Gastrocnemius medialis (tissue), 4 donors: ENCODE measurements at regions not wholly inside any gene's neighbourhood (a gene's known extent, or its start where the extent isn't known, plus 50 kb on each side); places are given as distances from the start of the nearest gene placed in this dataset.

Experiments used
- ATAC-seq, 2 donors: fragments of 150-250 bp; one replicate each; pipeline ENCODE4 v1.9.1; 2016
- DNase-seq, 2 donors: peaks; one replicate each; pipeline ENCODE4 v3.0.0-alpha.2; 2019
- H3K27ac ChIP-seq, 4 donors: fragments of 200-600 bp; sonication (generic); 1 replicate in 1 of 4; 2 replicates in 3 of 4; pipeline ENCODE4 v1.5.1; 2016 to 2018; ENCODE audit warnings: mild to moderate bottlenecking in 2 of 4, moderate library complexity in 1 of 4
- H3K27me3 ChIP-seq, 3 donors: fragments of 200-600 bp; sonication (generic) in 2 of 3; 1 replicate in 1 of 3; 2 replicates in 2 of 3; pipeline versions ENCODE4 v1.5.1 to v1.6.0; 2016 to 2019; ENCODE audit warnings: mild to moderate bottlenecking in 1 of 3, moderate library complexity in 1 of 3
- H3K36me3 ChIP-seq, 2 donors: fragments of 200-600 bp; sonication (generic) in 1 of 2; one replicate each; pipeline ENCODE4 v1.5.1; 2017 to 2018
- H3K4me1 ChIP-seq, 2 donors: fragments of 200-600 bp; sonication (generic) in 1 of 2; one replicate each; pipeline ENCODE4 v1.5.1; 2016 to 2017; ENCODE audit warnings: mild to moderate bottlenecking in 2 of 2
- H3K4me3 ChIP-seq, 4 donors: fragments of 200-600 bp; sonication (generic) in 3 of 4; 1 replicate in 1 of 4; 2 replicates in 3 of 4; pipeline ENCODE4 v1.5.1; 2016 to 2019; ENCODE audit warnings: mild to moderate bottlenecking in 2 of 4
- H3K9me3 ChIP-seq, 3 donors: fragments of 200-600 bp; sonication (generic) in 2 of 3; 1 replicate in 1 of 3; 2 replicates in 2 of 3; pipeline ENCODE4 v1.5.1; 2016 to 2019
- CTCF ChIP-seq, 5 experiments: fragments of 450-650 bp in 3 of 5; fragments of 200-600 bp in 2 of 5; sonication (generic) in 2 of 5; IDR thresholded peaks in 4 of 5; conservative IDR thresholded peaks in 1 of 5; 1 replicate in 4 of 5; 2 replicates in 1 of 5; pipeline ENCODE4 v1.5.1; 2016 to 2019; ENCODE audit warnings: antibody characterized with exemption in 5 of 5, mild to moderate bottlenecking in 3 of 5, moderate library complexity in 3 of 5
- POLR2A ChIP-seq, 2 donors: fragments of 450-650 bp; IDR thresholded peaks; one replicate each; pipeline ENCODE4 v1.6.1; 2017; ENCODE audit warnings: antibody characterized with exemption in 2 of 2, mild to moderate bottlenecking in 2 of 2, moderate library complexity in 2 of 2
- in situ Hi-C, 4 donors: fragments of 200-750 bp; cut with MboI; loops; one replicate each; pipeline versions ENCODE4 v1.15.0 to v1.8.0; 2017; ENCODE audit warnings: low sequenced_read_pairs in 4 of 4
- intact Hi-C: fragments of 100-400 bp; cut with DNase I; formaldehyde crosslinking; loops from one replicate; pipeline ENCODE4 v1.15.1; 2023; ENCODE audit warnings: low total_unique reads

DNA sequence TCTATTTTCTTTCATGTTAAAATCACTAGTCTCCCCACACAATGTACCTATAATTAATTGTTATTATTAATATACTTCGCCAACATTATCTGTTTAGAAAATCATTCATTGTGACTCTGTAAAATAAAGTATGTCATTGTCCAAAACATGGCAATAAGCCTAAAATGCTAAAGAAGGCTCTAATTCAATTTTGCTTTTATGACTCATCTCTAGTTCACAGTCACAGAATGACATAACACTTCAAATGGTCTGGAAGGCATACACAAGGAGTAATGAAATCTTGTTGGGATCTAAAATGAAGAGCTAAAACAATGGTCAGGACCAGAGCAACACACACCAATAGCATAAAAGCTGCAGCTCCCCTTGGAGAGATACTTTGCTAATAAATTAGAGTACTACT, 505.8 kb downstream of the GPAM start:
- in situ Hi-C loops (no loop called here), intact Hi-C loops (no loop called here)
- H3K27me3 ChIP-seq: no peaks in the 10 kb centered on the region
- ATAC-seq (no peak), DNase-seq (no peak)
- no peaks in the 10 kb centered on the region for H3K4me1 ChIP-seq
- no peaks in the 10 kb centered on the region for H3K9me3 ChIP-seq
- no peak overlapping the region for H3K27ac ChIP-seq
- TF ChIP-seq POLR2A (IDR thresholded peaks at IDR 0.05): no peak
- no peak for TF ChIP-seq CTCF (IDR thresholded peaks at IDR 0.05 in 4 of 5, conservative IDR thresholded peaks at IDR 0.05 in 1 of 5)
- H3K4me3 ChIP-seq: no peak overlapping the region
- H3K36me3 ChIP-seq: no peaks in the 10 kb centered on the region

DNA sequence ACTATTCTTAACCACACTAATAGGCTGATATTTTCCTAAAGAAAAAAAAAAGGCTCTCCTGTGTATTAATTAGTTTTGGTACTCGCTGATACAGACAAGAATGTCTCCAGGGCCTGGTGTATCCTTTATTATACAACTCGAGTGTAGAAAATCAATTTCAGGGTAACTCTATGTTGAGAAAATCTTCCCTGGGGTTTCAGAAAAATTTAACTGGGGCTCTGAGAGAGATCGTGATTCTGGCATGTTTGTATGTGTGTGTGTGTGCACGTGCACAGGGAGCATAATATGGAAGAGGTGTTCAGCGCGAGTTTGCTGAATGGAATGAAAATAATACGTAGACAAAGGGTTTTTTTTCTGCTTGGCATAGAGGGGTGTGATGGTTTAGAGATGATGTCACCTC, 496.8 kb downstream of the GPAM start:
- ATAC-seq: no peak
- no peak for TF ChIP-seq POLR2A (IDR thresholded peaks at IDR 0.05)
- no peak for TF ChIP-seq CTCF (IDR thresholded peaks at IDR 0.05 in 4 of 5, conservative IDR thresholded peaks at IDR 0.05 in 1 of 5)

GRCh38 chr10:111698711-111699110, 484.9 kb downstream of the GPAM start:
- Histone ChIP-seq H3K4me3 (no peak overlapping the region), H3K36me3 (no peaks in the 10 kb centered on the region), H3K27ac (no peak overlapping the region), H3K4me1 (no peaks in the 10 kb centered on the region), H3K27me3 (no peaks in the 10 kb centered on the region), H3K9me3 (no peaks in the 10 kb centered on the region)
- TF ChIP-seq CTCF (IDR thresholded peaks at IDR 0.05 in 4 of 5, conservative IDR thresholded peaks at IDR 0.05 in 1 of 5) (no peak), POLR2A (IDR thresholded peaks at IDR 0.05) (no peak)
- ATAC-seq: no peak
- no peak for DNase-seq
- in situ Hi-C loops: no loop called here
- intact Hi-C loops: no loop called here

More for the DNA sequence above, 496.8 kb downstream of the GPAM start:
- Histone ChIP-seq H3K36me3 (no peaks in the 10 kb centered on the region), H3K4me1 (no peaks in the 10 kb centered on the region), H3K27ac (no peak overlapping the region), H3K27me3 (no peaks in the 10 kb centered on the region), H3K4me3 (no peak overlapping the region), H3K9me3 (no peaks in the 10 kb centered on the region)
- no peak for DNase-seq
- in situ Hi-C loops: no loop called here
- intact Hi-C loops: no loop called here

- H3K36me3 ChIP-seq: no peaks in the 10 kb centered on the region
- intact Hi-C loops: no loop called here
- no peaks in the 10 kb centered on the region for H3K27me3 ChIP-seq
- in situ Hi-C loops: no loop called here
- H3K4me1 ChIP-seq: no peaks in the 10 kb centered on the region
- ATAC-seq: no peak
- H3K4me3 ChIP-seq: no peak overlapping the region
- DNase-seq: no peak
- no peaks in the 10 kb centered on the region for H3K9me3 ChIP-seq
- TF ChIP-seq CTCF (IDR thresholded peaks at IDR 0.05 in 4 of 5, conservative IDR thresholded peaks at IDR 0.05 in 1 of 5) (no peak), POLR2A (IDR thresholded peaks at IDR 0.05) (no peak)
- H3K27ac ChIP-seq: no peak overlapping the region
Measured at GRCh38 chr10:111703986-111704385, 479.6 kb downstream of the GPAM start.

GRCh38 chr10:111705021-111705420, 478.5 kb downstream of the GPAM start:
- no peaks in the 10 kb centered on the region for H3K27me3 ChIP-seq
- in situ Hi-C loops (no loop called here), intact Hi-C loops (no loop called here)
- no peak for ATAC-seq
- H3K4me3 ChIP-seq: no peak overlapping the region
- H3K27ac ChIP-seq: no peak overlapping the region
- H3K36me3 ChIP-seq: no peaks in the 10 kb centered on the region
- no peaks in the 10 kb centered on the region for H3K4me1 ChIP-seq
- H3K9me3 ChIP-seq: no peaks in the 10 kb centered on the region
- TF ChIP-seq CTCF (IDR thresholded peaks at IDR 0.05 in 4 of 5, conservative IDR thresholded peaks at IDR 0.05 in 1 of 5): no peak
- TF ChIP-seq POLR2A (IDR thresholded peaks at IDR 0.05): no peak
- no peak for DNase-seq
